HepG2 (cell line): ENCODE measurements at regions not wholly inside any gene's neighbourhood (a gene's known extent, or its start where the extent isn't known, plus 50 kb on each side); places are given as distances from the start of the nearest gene placed in this dataset.

ENCODE experiments used
- ATAC-seq: fragments of 200-7000 bp; cut with Tn5 transposase; 3 replicates; pipeline ENCODE4 v1.9.1; 2020; ENCODE audit warnings: mild to moderate bottlenecking, moderate library complexity
- BruUV-seq: library from RNA; stranded (reverse); fragments of 400-500 nt; replicated peaks from 2 replicates; lab custom pipeline; 2021; lab: Mats Ljungman, UMichigan
- CTCF ChIA-PET: fragments of 300-600 bp; formaldehyde crosslinking; extraction: SDS; loops from one replicate; lab custom pipeline; 2021; ENCODE audit warnings: low total read pairs, inconsistent platforms, low intra/inter-chr PET ratio; lab: Yijun Ruan, JAX
- POLR2A ChIA-PET: fragments of 350-600 bp; sonication (Branson Sonifier 250); formaldehyde crosslinking; loops from one replicate; lab custom pipeline; 2020; ENCODE audit warnings: antibody characterized with exemption, inconsistent platforms; lab: Yijun Ruan, JAX
- DNase-seq: peaks from one replicate; pipeline ENCODE4 v3.0.0-alpha.2; 2015; ENCODE audit warnings: low spot score
- FAIRE-seq: peaks from 3 replicates; lab custom pipeline; 2011; peaks lifted over from hg19 to GRCh38; lab: Jason Lieb, UNC
- H2AFZ ChIP-seq: one replicate; pipeline ENCODE4 v1.6.1; 2011; ENCODE audit warnings: low read length, inconsistent platforms
- H3K27ac ChIP-seq: fragments of 300-600 bp; 3 replicates; pipeline ENCODE4 v1.8.0; 2011; ENCODE audit warnings: mixed run types, mild to moderate bottlenecking, mixed read lengths, low read length, inconsistent platforms; ENCODE audit not compliant: insufficient read depth; ENCODE audit errors: extremely low read length
- H3K27me3 ChIP-seq, 2 experiments: fragments of 200-600 bp in 1 of 2; 2 replicates in 1 of 2; 3 replicates in 1 of 2; pipeline versions ENCODE4 v1.6.0 to v1.8.0; 2011; ENCODE audit warnings: low read length in 2 of 2, mild to moderate bottlenecking in 2 of 2, moderate library complexity in 2 of 2, inconsistent platforms in 1 of 2; ENCODE audit not compliant: insufficient read depth in 2 of 2, control insufficient read depth in 1 of 2
- H3K36me3 ChIP-seq, 2 experiments: fragments of 200-600 bp in 1 of 2; replicated peaks in 1 of 2; 2 replicates in 1 of 2; 3 replicates in 1 of 2; pipeline versions ENCODE4 v1.5.1 to v1.8.0; 2011; ENCODE audit warnings: low read length in 2 of 2, inconsistent platforms in 1 of 2; ENCODE audit not compliant: insufficient read depth in 2 of 2, control insufficient read depth in 1 of 2
- H3K4me1 ChIP-seq: 2 replicates; pipeline ENCODE4 v1.5.1; 2012; ENCODE audit warnings: low read length, inconsistent platforms; ENCODE audit not compliant: insufficient read depth
- H3K4me2 ChIP-seq: 2 replicates; pipeline ENCODE4 v1.6.0; 2011; ENCODE audit warnings: low read depth, low read length, inconsistent platforms
- H3K4me3 ChIP-seq, 3 experiments: fragments of 200-600 bp in 1 of 3; sonication (generic), shearing (Covaris generic) in 1 of 3; replicated peaks in 1 of 3; 2 replicates each; pipeline ENCODE4 v1.5.1; 2011 to 2016; ENCODE audit warnings: low read length in 3 of 3, inconsistent platforms in 2 of 3, low read depth in 2 of 3, mild to moderate bottlenecking in 2 of 3, control low read depth in 1 of 3, mixed read lengths in 1 of 3; ENCODE audit not compliant: insufficient read depth in 1 of 3
- H3K79me2 ChIP-seq: one replicate; pipeline ENCODE4 v1.6.1; 2011; ENCODE audit warnings: low read length, inconsistent platforms; ENCODE audit not compliant: insufficient read depth
- H3K9ac ChIP-seq: 2 replicates; pipeline ENCODE4 v1.6.0; 2011; ENCODE audit warnings: mild to moderate bottlenecking, low read depth, low read length, inconsistent platforms; ENCODE audit not compliant: insufficient read depth
- H3K9me3 ChIP-seq: 2 replicates; pipeline ENCODE4 v1.5.1; 2012; ENCODE audit warnings: mild to moderate bottlenecking, low read length
- H4K20me1 ChIP-seq: 2 replicates; pipeline ENCODE4 v1.6.0; 2011; ENCODE audit warnings: inconsistent platforms, mild to moderate bottlenecking, low read length, moderate library complexity; ENCODE audit not compliant: insufficient read depth
- CREB3 ChIP-seq: sonication (generic); formaldehyde crosslinking; IDR thresholded peaks from 2 replicates; pipeline ENCODE4 v1.5.0; 2020; ENCODE audit warnings: missing genetic modification reagents
- FOXA3 ChIP-seq: IDR thresholded peaks from 2 replicates; pipeline ENCODE4 v1.6.1; 2016; ENCODE audit warnings: missing genetic modification reagents, missing compliant biosample characterization
- FOXP1 ChIP-seq, 2 experiments: fragments of 450-650 bp in 1 of 2; IDR thresholded peaks; 2 replicates each; pipeline ENCODE4 v1.6.1; 2017 to 2018; ENCODE audit warnings: antibody characterized with exemption in 1 of 2
- KLF13 ChIP-seq: sonication (generic); formaldehyde crosslinking; IDR thresholded peaks from 2 replicates; pipeline ENCODE4 v1.4.0; 2020; ENCODE audit warnings: mild to moderate bottlenecking, missing genetic modification reagents
- NCOR1 ChIP-seq: fragments of 200-600 bp; sonication (generic); IDR thresholded peaks from 2 replicates; pipeline ENCODE4 v1.7.0; 2017; ENCODE audit warnings: antibody characterized with exemption, low read length, borderline replicate concordance
- NFYC ChIP-seq: IDR thresholded peaks from 2 replicates; pipeline ENCODE4 v1.6.1; 2016; ENCODE audit warnings: missing genetic modification reagents, missing compliant biosample characterization
- POGZ ChIP-seq: sonication (generic); formaldehyde crosslinking; IDR thresholded peaks from 2 replicates; pipeline ENCODE4 v1.4.0; 2020; ENCODE audit warnings: mild to moderate bottlenecking, missing genetic modification reagents
- REL ChIP-seq: sonication (generic); formaldehyde crosslinking; conservative IDR thresholded peaks from 2 replicates; pipeline ENCODE4 v1.8.0; 2022; ENCODE audit warnings: mild to moderate bottlenecking, missing genetic modification reagents, moderate library complexity
- ZNF256 ChIP-seq: sonication (generic); formaldehyde crosslinking; conservative IDR thresholded peaks from 2 replicates; pipeline ENCODE4 v1.4.0; 2020; ENCODE audit warnings: missing genetic modification reagents
- ZNF343 ChIP-seq: sonication (generic); formaldehyde crosslinking; IDR thresholded peaks from 2 replicates; pipeline ENCODE4 v1.4.0; 2020; ENCODE audit warnings: mild to moderate bottlenecking, missing genetic modification reagents
- ZNF639 ChIP-seq: conservative IDR thresholded peaks from 2 replicates; pipeline ENCODE4 v1.6.1; 2018; ENCODE audit warnings: missing genetic modification reagents
- WGBS: methylation state at CpG from one replicate; pipeline ENCODE4 v1.1.6; 2017; ENCODE audit warnings: low lambda C conversion rate; 5-methylcytosine and 5-hydroxymethylcytosine counted together
- in situ Hi-C: cut with HindIII; loops from 2 replicates; pipeline ENCODE4 v1.10.0; 2017; ENCODE audit warnings: low pct_unique_long_range_greater_than_20kb; ENCODE audit not compliant: extremely low pct_ligation_motif_present
- intact Hi-C: fragments of 100-400 bp; cut with micrococcal nuclease; formaldehyde crosslinking; loops from one replicate; pipeline ENCODE4 v1.10.0; 2022; ENCODE audit not compliant: unreplicated experiment
- TF ChIP-seq, protein P1 (sequence below): sonication (generic); formaldehyde crosslinking; IDR thresholded peaks from 2 replicates; pipeline ENCODE4 v1.5.0; 2020; ENCODE audit warnings: missing genetic modification reagents
- TF ChIP-seq, protein P2 (sequence below): IDR thresholded peaks from 2 replicates; pipeline ENCODE4 v1.6.1; 2016; ENCODE audit warnings: mild to moderate bottlenecking, missing biosample characterization, missing genetic modification reagents
- TF ChIP-seq, protein P3 (sequence below), 2 experiments: sonication (generic) in 1 of 2; formaldehyde crosslinking in 1 of 2; IDR thresholded peaks; 2 replicates each; pipeline versions ENCODE4 v1.6.1 to v1.9.0; 2014 to 2022; ENCODE audit warnings: antibody characterized with exemption in 1 of 2, borderline replicate concordance in 1 of 2, inconsistent platforms in 1 of 2, low read depth in 1 of 2, missing genetic modification reagents in 1 of 2

GRCh38 chr3:163563485-163563884 is 1514.8 kb downstream of the SI start:
- intact Hi-C loops, result no loop called here
- H4K20me1 ChIP-seq, result no peaks in the 10 kb centered on the region
- DNase-seq (no peak), FAIRE-seq (no peak), ATAC-seq (no peak)
- H3K9me3 ChIP-seq, result no peaks in the 10 kb centered on the region
- no peak overlapping the region for H3K27ac ChIP-seq
- WGBS, result 0% methylated on average over 1 of the region's 1 CpG
- POLR2A ChIA-PET, result no interaction called here
- H3K4me1 ChIP-seq, result no peaks in the 10 kb centered on the region
- no TSS peak for BruUV-seq
- CTCF ChIA-PET, result no interaction called here
- no peak overlapping the region for H3K9ac ChIP-seq
- H3K27me3 ChIP-seq, result no peaks in the 10 kb centered on the region
- no peak overlapping the region for H2AFZ ChIP-seq
- in situ Hi-C loops, result no loop called here
- no peaks in the 10 kb centered on the region for H3K79me2 ChIP-seq
- H3K4me3 ChIP-seq, result no peak overlapping the region
- H3K36me3 ChIP-seq, result no peaks in the 10 kb centered on the region
- no peak overlapping the region for H3K4me2 ChIP-seq
- TF ChIP-seq, protein P1, sequence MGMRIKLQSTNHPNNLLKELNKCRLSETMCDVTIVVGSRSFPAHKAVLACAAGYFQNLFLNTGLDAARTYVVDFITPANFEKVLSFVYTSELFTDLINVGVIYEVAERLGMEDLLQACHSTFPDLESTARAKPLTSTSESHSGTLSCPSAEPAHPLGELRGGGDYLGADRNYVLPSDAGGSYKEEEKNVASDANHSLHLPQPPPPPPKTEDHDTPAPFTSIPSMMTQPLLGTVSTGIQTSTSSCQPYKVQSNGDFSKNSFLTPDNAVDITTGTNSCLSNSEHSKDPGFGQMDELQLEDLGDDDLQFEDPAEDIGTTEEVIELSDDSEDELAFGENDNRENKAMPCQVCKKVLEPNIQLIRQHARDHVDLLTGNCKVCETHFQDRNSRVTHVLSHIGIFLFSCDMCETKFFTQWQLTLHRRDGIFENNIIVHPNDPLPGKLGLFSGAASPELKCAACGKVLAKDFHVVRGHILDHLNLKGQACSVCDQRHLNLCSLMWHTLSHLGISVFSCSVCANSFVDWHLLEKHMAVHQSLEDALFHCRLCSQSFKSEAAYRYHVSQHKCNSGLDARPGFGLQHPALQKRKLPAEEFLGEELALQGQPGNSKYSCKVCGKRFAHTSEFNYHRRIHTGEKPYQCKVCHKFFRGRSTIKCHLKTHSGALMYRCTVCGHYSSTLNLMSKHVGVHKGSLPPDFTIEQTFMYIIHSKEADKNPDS, result no peak
- TF ChIP-seq NFYC, result no peak
- TF ChIP-seq KLF13 (CRISPR knock-in tag), result no peak
- TF ChIP-seq NCOR1, result no peak
- TF ChIP-seq ZNF256, result no peak
- no peak for TF ChIP-seq CREB3 (CRISPR knock-in tag)
- TF ChIP-seq REL, result no peak
- no peak for TF ChIP-seq FOXP1 (IDR thresholded peaks at IDR 0.05)
- TF ChIP-seq FOXP1 (CRISPR knock-in tag; IDR thresholded peaks at IDR 0.05), result no peak
- no peak for TF ChIP-seq FOXA3
- TF ChIP-seq, protein P2, sequence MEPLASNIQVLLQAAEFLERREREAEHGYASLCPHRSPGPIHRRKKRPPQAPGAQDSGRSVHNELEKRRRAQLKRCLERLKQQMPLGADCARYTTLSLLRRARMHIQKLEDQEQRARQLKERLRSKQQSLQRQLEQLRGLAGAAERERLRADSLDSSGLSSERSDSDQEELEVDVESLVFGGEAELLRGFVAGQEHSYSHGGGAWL (CRISPR knock-in tag), result no peak
- no peak for TF ChIP-seq ZNF343 (CRISPR knock-in tag)
- no peak for TF ChIP-seq POGZ (CRISPR knock-in tag)
- no peak for TF ChIP-seq ZNF639
- TF ChIP-seq, protein P3, sequence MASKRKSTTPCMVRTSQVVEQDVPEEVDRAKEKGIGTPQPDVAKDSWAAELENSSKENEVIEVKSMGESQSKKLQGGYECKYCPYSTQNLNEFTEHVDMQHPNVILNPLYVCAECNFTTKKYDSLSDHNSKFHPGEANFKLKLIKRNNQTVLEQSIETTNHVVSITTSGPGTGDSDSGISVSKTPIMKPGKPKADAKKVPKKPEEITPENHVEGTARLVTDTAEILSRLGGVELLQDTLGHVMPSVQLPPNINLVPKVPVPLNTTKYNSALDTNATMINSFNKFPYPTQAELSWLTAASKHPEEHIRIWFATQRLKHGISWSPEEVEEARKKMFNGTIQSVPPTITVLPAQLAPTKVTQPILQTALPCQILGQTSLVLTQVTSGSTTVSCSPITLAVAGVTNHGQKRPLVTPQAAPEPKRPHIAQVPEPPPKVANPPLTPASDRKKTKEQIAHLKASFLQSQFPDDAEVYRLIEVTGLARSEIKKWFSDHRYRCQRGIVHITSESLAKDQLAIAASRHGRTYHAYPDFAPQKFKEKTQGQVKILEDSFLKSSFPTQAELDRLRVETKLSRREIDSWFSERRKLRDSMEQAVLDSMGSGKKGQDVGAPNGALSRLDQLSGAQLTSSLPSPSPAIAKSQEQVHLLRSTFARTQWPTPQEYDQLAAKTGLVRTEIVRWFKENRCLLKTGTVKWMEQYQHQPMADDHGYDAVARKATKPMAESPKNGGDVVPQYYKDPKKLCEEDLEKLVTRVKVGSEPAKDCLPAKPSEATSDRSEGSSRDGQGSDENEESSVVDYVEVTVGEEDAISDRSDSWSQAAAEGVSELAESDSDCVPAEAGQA (IDR thresholded peaks at IDR 0.05; ENCODE audit: low read depth), result no peak
- TF ChIP-seq, protein P3 (CRISPR knock-in tag; IDR thresholded peaks at IDR 0.05; ENCODE audit: borderline replicate concordance), result no peak
